ENCODE measurements at regions not wholly inside any gene's neighbourhood (a gene's known extent, or its start where the extent isn't known, plus 50 kb on each side); places are given as distances from the start of the nearest gene placed in this dataset.

- TF ChIP-seq CTCF (IDR thresholded peaks at IDR 0.05) (no peak), POLR2A (IDR thresholded peaks at IDR 0.05) (peak in 1 of 2 donors; percentile 18)
Measured at GRCh38 chr4:13986548-13986947, 359.0 kb upstream of the BOD1L1 start.

Measured in adrenal gland (tissue), 5 donors.